Ishikawa (cell line): ENCODE measurements at regions not wholly inside any gene's neighbourhood (a gene's known extent, or its start where the extent isn't known, plus 50 kb on each side); places are given as distances from the start of the nearest gene placed in this dataset.

Experiments used
- CEBPB ChIP-seq: IDR thresholded peaks from 2 replicates; pipeline ENCODE4 v1.6.1; 2012
- CREB1 ChIP-seq: IDR thresholded peaks from 2 replicates; pipeline ENCODE4 v1.6.1; 2012; ENCODE audit warnings: low read depth
- EGR1 ChIP-seq: IDR thresholded peaks from 2 replicates; pipeline ENCODE4 v1.6.1; 2012
- EP300 ChIP-seq: IDR thresholded peaks from 2 replicates; pipeline ENCODE4 v1.6.1; 2012; ENCODE audit warnings: borderline replicate concordance
- FOXM1 ChIP-seq: IDR thresholded peaks from 2 replicates; pipeline ENCODE4 v1.6.1; 2012; ENCODE audit warnings: low read depth, borderline replicate concordance
- NFIC ChIP-seq: IDR thresholded peaks from 2 replicates; pipeline ENCODE4 v1.6.1; 2012
- RAD21 ChIP-seq: IDR thresholded peaks from 2 replicates; pipeline ENCODE4 v1.6.1; 2012; ENCODE audit warnings: low read depth
- TAF1 ChIP-seq: IDR thresholded peaks from 2 replicates; pipeline ENCODE4 v1.6.1; 2012; ENCODE audit warnings: low read depth, mild to moderate bottlenecking
- TCF12 ChIP-seq: IDR thresholded peaks from 2 replicates; pipeline ENCODE4 v1.6.1; 2012; ENCODE audit warnings: low read depth
- TEAD4 ChIP-seq: IDR thresholded peaks from 2 replicates; pipeline ENCODE4 v1.6.1; 2012
- YY1 ChIP-seq: IDR thresholded peaks from 2 replicates; pipeline ENCODE4 v1.6.1; 2012; ENCODE audit warnings: low read depth
- ZBTB7A ChIP-seq: IDR thresholded peaks from 2 replicates; pipeline ENCODE4 v1.6.1; 2012; ENCODE audit warnings: low read depth
- TF ChIP-seq, protein P1 (sequence below): IDR thresholded peaks from 2 replicates; pipeline ENCODE4 v1.6.1; 2012
- TF ChIP-seq, protein P2 (sequence below): IDR thresholded peaks from 2 replicates; pipeline ENCODE4 v1.6.1; 2012; ENCODE audit warnings: low read depth, mild to moderate bottlenecking
- TF ChIP-seq, protein P3 (sequence below): IDR thresholded peaks from 2 replicates; pipeline ENCODE4 v1.6.1; 2012

DNA sequence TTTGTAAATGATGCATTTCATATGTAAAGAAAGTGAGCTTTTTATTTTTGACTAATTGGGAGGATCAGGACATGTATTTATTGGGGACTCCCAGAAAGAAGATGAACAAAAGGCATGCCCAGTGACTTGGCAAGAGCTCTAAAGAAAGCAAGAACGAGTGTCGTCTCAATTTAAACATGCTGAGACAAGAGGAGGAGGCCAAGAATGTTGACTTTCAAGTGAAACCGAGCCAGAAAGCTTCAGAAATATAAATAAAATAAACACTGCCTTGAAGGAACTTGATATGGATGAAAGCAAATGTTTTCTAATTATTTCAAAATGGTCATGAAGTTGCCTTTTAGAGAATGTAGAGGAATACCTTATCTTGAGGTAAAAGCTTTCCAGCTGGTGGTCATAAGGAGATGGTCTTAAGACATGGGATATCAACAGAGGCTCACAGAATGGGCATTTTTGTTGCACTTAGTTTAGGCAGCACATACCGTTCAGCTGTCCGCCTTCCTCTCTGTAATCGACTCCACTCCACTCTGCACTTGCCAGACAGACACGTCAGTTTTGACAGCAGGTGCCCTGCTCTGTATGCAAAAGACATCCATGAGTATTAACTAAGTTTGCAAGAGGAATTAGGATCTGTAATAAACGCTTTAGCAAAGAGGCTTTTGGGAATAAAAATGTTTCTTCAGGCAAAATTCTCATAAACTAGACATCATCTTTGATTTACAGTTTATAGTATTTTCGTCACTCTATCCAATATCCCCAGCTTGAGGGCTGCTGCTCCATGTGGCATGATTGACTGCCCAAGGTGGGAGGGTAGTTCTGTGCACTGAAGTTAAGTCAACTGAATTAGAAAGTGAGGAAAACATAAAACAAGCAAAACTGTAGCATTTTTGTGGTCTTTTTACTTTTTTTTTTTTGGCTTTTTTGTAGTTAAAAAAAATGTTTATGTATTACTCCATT, 613.1 kb downstream of the PKHD1 start:
- TF ChIP-seq, protein P1, sequence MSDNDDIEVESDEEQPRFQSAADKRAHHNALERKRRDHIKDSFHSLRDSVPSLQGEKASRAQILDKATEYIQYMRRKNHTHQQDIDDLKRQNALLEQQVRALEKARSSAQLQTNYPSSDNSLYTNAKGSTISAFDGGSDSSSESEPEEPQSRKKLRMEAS = no peak
- no peak for TF ChIP-seq CREB1
- no peak for TF ChIP-seq RAD21
- TF ChIP-seq, protein P2, sequence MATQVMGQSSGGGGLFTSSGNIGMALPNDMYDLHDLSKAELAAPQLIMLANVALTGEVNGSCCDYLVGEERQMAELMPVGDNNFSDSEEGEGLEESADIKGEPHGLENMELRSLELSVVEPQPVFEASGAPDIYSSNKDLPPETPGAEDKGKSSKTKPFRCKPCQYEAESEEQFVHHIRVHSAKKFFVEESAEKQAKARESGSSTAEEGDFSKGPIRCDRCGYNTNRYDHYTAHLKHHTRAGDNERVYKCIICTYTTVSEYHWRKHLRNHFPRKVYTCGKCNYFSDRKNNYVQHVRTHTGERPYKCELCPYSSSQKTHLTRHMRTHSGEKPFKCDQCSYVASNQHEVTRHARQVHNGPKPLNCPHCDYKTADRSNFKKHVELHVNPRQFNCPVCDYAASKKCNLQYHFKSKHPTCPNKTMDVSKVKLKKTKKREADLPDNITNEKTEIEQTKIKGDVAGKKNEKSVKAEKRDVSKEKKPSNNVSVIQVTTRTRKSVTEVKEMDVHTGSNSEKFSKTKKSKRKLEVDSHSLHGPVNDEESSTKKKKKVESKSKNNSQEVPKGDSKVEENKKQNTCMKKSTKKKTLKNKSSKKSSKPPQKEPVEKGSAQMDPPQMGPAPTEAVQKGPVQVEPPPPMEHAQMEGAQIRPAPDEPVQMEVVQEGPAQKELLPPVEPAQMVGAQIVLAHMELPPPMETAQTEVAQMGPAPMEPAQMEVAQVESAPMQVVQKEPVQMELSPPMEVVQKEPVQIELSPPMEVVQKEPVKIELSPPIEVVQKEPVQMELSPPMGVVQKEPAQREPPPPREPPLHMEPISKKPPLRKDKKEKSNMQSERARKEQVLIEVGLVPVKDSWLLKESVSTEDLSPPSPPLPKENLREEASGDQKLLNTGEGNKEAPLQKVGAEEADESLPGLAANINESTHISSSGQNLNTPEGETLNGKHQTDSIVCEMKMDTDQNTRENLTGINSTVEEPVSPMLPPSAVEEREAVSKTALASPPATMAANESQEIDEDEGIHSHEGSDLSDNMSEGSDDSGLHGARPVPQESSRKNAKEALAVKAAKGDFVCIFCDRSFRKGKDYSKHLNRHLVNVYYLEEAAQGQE = no peak
- no peak for TF ChIP-seq TAF1

DNA sequence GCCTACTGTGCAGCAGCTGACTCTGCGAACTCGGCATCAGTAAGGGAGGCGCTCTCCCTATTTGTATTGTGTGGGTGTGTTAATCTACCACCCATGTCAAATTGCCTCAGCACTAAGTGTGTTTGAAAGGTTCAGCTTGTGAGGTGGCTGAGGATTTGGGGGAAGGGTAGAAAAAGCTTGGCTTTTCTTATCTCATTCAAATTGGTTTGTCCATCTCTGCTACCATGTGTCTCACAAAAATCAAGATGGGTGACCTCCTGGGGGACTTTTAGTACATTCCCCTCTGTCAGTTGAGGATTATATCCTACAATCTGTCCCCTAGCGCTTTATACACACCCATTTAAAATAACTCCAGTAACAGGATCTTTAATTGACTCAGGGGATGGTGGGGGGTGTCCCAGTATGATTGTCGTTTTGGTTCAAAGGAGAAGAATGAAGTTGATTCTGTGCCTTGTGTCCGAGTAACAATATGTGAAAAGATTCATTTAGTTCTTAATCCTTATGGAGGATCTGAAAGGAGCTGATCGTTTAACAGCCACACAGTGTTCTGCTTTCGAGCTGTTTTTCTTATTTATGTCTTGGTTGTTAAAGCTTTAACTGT, 609.6 kb downstream of the PKHD1 start:
- TF ChIP-seq EGR1 = no peak
- no peak for TF ChIP-seq CEBPB
- TF ChIP-seq RAD21 = no peak
- no peak for TF ChIP-seq NFIC
- TF ChIP-seq, protein P1 = no peak
- TF ChIP-seq, protein P2 = no peak

DNA sequence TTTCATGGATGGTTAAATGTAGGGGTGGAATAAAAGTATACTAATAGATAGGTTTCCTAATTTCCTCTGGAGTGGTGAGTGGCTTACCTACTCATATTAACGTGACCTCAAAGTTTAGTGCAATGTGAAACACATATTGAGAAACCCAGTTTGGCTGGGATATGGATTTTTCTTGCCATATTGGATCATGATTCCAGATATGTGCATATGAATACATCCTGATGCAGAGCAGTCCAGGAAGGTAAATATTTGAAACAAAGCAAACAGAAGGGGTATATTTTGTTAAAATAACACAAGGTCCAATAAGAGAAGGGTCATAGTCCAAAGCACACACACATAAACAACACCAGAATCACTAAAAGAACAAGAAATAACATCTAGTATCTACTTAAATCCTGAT, 608.1 kb downstream of the PKHD1 start:
- TF ChIP-seq TEAD4 (no peak), RAD21 (no peak), EP300 (no peak), FOXM1 (no peak), TCF12 (no peak), ZBTB7A (no peak), TAF1 (no peak), NFIC (no peak), YY1 (no peak), EGR1 (no peak), CREB1 (no peak), CEBPB (no peak)
- TF ChIP-seq, protein P3, sequence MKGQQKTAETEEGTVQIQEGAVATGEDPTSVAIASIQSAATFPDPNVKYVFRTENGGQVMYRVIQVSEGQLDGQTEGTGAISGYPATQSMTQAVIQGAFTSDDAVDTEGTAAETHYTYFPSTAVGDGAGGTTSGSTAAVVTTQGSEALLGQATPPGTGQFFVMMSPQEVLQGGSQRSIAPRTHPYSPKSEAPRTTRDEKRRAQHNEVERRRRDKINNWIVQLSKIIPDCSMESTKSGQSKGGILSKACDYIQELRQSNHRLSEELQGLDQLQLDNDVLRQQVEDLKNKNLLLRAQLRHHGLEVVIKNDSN = no peak
- TF ChIP-seq, protein P1 = no peak
- TF ChIP-seq, protein P2 = no peak

DNA sequence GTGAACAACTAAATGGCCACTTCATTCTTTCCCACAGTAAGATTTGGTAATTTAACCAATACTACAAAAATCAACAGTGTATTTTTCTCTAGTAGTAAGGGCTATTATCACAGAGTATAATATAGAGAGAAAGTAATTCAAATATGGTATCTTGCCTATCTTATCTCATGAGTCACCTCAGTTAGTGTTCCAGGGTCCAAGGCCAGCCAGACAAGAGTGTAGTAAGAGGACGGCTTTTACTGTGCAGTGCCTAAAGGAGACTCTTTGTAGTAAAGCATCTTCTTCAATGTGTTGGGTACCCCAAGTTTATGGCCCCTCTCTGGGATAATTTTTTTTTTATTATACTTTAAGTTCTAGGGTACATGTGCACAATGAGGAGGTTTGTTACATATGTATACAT, 607.4 kb downstream of the PKHD1 start:
- TF ChIP-seq, protein P2 = no peak
- TF ChIP-seq NFIC (no peak), TEAD4 (no peak), FOXM1 (no peak), EP300 (no peak), ZBTB7A (no peak), YY1 (no peak), RAD21 (no peak)
